A673 (cell line): ENCODE measurements at regions not wholly inside any gene's neighbourhood (a gene's known extent, or its start where the extent isn't known, plus 50 kb on each side); places are given as distances from the start of the nearest gene placed in this dataset.

Experiments
- CTCF ChIP-seq: fragments of 300-800, 200-600 bp; sonication (generic); conservative IDR thresholded peaks from 2 replicates; pipeline ENCODE4 v1.5.1; 2017; ENCODE audit warnings: low read depth, mild to moderate bottlenecking, antibody characterized with exemption, low read length, moderate library complexity, mixed read lengths
- EZH2 ChIP-seq: fragments of 200-600 bp; sonication (generic); IDR thresholded peaks from 2 replicates; pipeline ENCODE4 v1.6.1; 2017; ENCODE audit warnings: borderline replicate concordance, low read depth, mild to moderate bottlenecking, mixed read lengths, antibody characterized with exemption, low read length; ENCODE audit not compliant: poor library complexity, severe bottlenecking

- TF ChIP-seq CTCF (no peak), EZH2 (no peak)
These were observed 206.8 kb upstream of the ZNF217 start for GRCh38 chr20:53800418-53800817.
